A673 (cell line): ENCODE measurements at regions not wholly inside any gene's neighbourhood (a gene's known extent, or its start where the extent isn't known, plus 50 kb on each side); places are given as distances from the start of the nearest gene placed in this dataset.

ENCODE experiments used
- CTCF ChIP-seq: fragments of 300-800, 200-600 bp; sonication (generic); conservative IDR thresholded peaks from 2 replicates; pipeline ENCODE4 v1.5.1; 2017; ENCODE audit warnings: low read depth, mild to moderate bottlenecking, antibody characterized with exemption, low read length, moderate library complexity, mixed read lengths
- EZH2 ChIP-seq: fragments of 200-600 bp; sonication (generic); IDR thresholded peaks from 2 replicates; pipeline ENCODE4 v1.6.1; 2017; ENCODE audit warnings: borderline replicate concordance, low read depth, mild to moderate bottlenecking, mixed read lengths, antibody characterized with exemption, low read length; ENCODE audit not compliant: poor library complexity, severe bottlenecking

DNA sequence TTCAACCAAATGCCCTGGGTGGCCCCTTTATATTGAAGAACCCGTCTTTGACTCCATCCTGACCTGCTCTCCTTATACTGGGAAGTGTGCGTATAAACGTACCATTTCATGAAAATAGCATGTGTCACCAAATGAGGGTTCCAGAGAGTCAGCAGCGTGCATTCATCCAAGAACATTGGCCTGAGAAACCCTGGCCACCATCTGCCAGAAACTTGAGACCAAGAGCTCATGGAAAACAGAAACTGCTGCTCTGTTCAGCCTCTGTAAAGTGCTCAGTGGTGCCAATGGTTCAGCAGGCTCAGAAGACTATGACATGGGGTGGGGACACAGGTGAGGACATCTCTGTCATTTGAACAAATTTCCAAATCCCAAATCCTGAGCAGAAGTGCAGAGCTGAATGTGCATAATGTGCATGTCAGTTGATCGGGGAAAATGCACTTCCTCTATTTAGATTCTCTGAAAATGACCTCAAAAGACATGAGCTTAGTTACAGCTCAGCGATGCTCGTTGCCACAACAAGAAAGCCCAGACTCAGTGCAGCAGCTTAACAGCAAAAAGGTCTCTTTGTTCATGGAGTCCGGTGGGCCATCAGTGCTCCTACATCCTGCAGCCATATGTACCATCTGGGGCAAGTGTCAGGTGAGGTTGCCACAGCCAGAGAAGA lies 176.1 kb downstream of the ATPSCKMT start:
- TF ChIP-seq CTCF (no peak), EZH2 (no peak)
